ENCODE measurements at regions not wholly inside any gene's neighbourhood (a gene's known extent, or its start where the extent isn't known, plus 50 kb on each side); places are given as distances from the start of the nearest gene placed in this dataset.

GRCh38 chr11:112863305-112863704 is 97.9 kb upstream of the NCAM1 start:
- DNase-seq (ENCODE audit: insufficient read length, low spot score) (no peak), FAIRE-seq (no peak)
- TF ChIP-seq CTCF (IDR thresholded peaks at IDR 0.05; ENCODE audit: insufficient read depth, missing control alignments) = no peak

GRCh38 chr11:112864672-112865071 is 96.5 kb upstream of the NCAM1 start:
- FAIRE-seq (no peak), DNase-seq (ENCODE audit: insufficient read length, low spot score) (no peak)
- no peak for TF ChIP-seq CTCF (IDR thresholded peaks at IDR 0.05; ENCODE audit: insufficient read depth, missing control alignments)

GRCh38 chr11:112871909-112872500 is 89.2 kb upstream of the NCAM1 start:
- no peak for DNase-seq (ENCODE audit: insufficient read length, low spot score)
- FAIRE-seq = no peak
- TF ChIP-seq CTCF (IDR thresholded peaks at IDR 0.05; ENCODE audit: insufficient read depth, missing control alignments) = no peak

- FAIRE-seq (no peak), DNase-seq (ENCODE audit: insufficient read length, low spot score) (no peak)
- TF ChIP-seq CTCF (IDR thresholded peaks at IDR 0.05; ENCODE audit: insufficient read depth, missing control alignments) = no peak
Observed at GRCh38 chr11:112874980-112875379, 86.2 kb upstream of the NCAM1 start.

- DNase-seq (ENCODE audit: insufficient read length, low spot score) = no peak
- no peak for FAIRE-seq
- no peak for TF ChIP-seq CTCF (IDR thresholded peaks at IDR 0.05; ENCODE audit: insufficient read depth, missing control alignments)
Observed at GRCh38 chr11:112877581-112877980, 83.6 kb upstream of the NCAM1 start.

GRCh38 chr11:112878033-112878601 is 83.1 kb upstream of the NCAM1 start:
- no peak for TF ChIP-seq CTCF (IDR thresholded peaks at IDR 0.05; ENCODE audit: insufficient read depth, missing control alignments)
- FAIRE-seq (no peak), DNase-seq (ENCODE audit: insufficient read length, low spot score) (no peak)

- no peak for DNase-seq (ENCODE audit: insufficient read length, low spot score)
- no peak for FAIRE-seq
Observed at GRCh38 chr11:112880495-112880894, 80.7 kb upstream of the NCAM1 start.

More at GRCh38 chr11:112880495-112880894, 80.7 kb upstream of the NCAM1 start:
- TF ChIP-seq CTCF (IDR thresholded peaks at IDR 0.05; ENCODE audit: insufficient read depth, missing control alignments) = no peak

All from D721Med (cell line).